Retinal pigment epithelial cell (primary cell): ENCODE measurements at regions not wholly inside any gene's neighbourhood (a gene's known extent, or its start where the extent isn't known, plus 50 kb on each side); places are given as distances from the start of the nearest gene placed in this dataset.

Experiments
- DNase-seq: peaks from one replicate; pipeline ENCODE4 v3.0.0-alpha.2; 2010; ENCODE audit warnings: low read depth
- H3K4me3 ChIP-seq: 2 replicates; pipeline ENCODE4 v1.5.1; 2011; ENCODE audit warnings: mild to moderate bottlenecking, low read length, control low read depth, moderate library complexity
- TF ChIP-seq, protein P1 (sequence below): conservative IDR thresholded peaks from 2 replicates; pipeline ENCODE4 v1.5.1; 2011; ENCODE audit warnings: low read depth, low read length, control low read depth, inconsistent platforms

DNA sequence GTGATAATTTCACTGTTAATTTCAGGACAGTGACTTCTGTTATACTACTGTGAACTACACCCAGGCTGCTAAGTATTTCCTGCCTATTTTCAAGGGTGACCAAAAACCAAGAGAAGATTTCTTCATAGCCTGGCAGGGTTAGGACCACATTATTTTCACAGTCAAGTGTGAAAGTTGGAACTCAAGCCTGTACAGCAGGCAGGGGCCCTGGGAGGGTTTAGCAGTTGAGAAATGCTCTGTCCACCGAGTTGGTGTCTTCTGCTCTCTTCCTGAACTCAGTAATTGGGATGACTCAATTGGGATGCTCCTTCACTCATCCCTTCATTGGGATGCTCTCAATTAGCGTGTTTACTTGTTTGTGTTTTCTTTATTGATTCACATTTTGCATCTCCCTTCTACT, 347.3 kb upstream of the CDH11 start:
- DNase-seq, result no peak
- TF ChIP-seq, protein P1, sequence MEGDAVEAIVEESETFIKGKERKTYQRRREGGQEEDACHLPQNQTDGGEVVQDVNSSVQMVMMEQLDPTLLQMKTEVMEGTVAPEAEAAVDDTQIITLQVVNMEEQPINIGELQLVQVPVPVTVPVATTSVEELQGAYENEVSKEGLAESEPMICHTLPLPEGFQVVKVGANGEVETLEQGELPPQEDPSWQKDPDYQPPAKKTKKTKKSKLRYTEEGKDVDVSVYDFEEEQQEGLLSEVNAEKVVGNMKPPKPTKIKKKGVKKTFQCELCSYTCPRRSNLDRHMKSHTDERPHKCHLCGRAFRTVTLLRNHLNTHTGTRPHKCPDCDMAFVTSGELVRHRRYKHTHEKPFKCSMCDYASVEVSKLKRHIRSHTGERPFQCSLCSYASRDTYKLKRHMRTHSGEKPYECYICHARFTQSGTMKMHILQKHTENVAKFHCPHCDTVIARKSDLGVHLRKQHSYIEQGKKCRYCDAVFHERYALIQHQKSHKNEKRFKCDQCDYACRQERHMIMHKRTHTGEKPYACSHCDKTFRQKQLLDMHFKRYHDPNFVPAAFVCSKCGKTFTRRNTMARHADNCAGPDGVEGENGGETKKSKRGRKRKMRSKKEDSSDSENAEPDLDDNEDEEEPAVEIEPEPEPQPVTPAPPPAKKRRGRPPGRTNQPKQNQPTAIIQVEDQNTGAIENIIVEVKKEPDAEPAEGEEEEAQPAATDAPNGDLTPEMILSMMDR, result no peak
- no peak overlapping the region for H3K4me3 ChIP-seq

DNA sequence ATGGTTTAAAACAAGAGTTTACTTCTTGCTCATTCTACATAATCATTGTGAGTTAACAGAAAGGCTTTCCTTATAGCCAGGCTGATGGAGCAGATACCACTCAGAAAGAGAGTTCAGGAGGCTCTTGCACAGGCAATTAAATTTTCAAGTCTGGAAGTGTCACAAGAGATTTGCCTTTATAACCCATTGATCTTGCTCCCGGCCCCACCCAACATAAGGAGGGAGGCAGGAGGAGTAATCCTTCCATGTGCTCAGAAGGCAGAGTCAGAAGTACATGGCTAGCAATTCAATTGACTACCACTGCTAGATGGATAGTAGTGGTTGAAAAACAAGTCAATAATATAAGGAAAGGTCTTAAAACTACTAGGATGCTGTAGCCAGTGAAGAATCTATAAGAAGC, 346.3 kb upstream of the CDH11 start:
- H3K4me3 ChIP-seq, result no peak overlapping the region
- DNase-seq, result no peak
- TF ChIP-seq, protein P1, result no peak

DNA sequence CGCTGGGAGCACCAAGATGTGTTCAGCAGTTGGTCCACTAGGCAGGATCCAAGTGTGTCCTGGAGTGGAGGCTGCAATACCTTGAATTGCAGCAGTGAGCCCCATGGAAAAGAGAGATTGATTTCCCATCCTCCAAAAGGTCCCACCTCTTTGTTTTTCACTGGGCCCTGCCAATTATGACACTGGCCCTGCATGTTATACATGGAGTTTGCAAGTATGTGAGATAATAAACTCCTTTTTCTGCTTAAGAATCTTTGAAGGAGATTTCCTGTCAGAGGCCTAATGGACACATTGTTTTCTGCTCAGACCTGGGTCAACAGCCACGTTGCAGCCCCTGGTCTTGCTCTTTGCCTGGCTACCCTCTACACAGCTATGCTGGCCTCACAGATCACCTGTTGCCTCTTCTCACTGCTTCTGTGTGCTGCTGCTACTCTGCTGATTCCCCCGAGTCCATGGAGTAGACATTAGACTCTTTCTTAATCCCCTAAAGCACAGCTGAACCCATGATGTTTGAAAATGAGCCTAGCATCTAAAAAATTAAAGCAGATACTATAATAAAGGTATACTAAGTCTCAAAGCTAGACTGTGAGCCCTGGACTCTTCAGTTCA, 341.9 kb upstream of the CDH11 start:
- H3K4me3 ChIP-seq, result no peak overlapping the region
- no peak for DNase-seq
- TF ChIP-seq, protein P1, result no peak

DNA sequence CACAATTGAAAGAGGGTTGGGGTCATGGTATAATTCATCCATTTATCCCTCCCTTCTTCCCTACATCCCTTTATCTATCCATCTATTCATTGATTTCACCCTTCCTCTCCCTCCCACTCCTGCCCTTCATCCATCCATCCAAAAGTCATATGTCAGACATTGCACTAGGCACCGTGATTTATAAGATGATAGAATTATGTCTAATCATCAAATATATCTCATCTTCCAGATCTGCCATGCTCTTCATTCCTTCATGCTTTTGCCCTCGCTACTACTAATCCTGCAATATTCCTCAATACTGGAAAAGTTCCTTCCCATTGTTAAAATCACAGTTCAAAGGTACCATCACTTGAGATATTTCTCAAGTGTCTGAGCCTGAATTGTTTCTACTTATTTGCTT, 335.2 kb upstream of the CDH11 start:
- TF ChIP-seq, protein P1, result no peak
- DNase-seq, result no peak
- H3K4me3 ChIP-seq, result no peak overlapping the region

DNA sequence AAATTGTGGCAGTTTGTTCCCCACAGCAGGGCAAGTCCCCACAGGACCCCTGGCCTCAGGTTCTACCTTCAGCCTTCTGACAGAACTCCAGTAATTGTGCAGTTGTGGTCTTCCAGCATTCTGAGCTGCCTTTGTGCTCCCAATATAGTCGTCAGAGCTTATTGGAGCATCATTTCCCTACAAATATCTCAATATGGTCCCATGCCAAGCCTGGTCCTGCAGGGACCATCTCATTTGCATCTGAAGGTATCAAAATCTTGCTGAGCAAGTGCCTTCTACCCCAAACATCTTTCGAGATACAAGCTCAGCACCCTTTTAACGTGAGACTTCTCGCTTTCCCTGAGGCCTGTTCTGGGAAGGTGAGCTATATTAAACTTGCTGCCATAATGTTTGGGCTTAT, 333.9 kb upstream of the CDH11 start:
- TF ChIP-seq, protein P1, result no peak
- no peak overlapping the region for H3K4me3 ChIP-seq
- no peak for DNase-seq

DNA sequence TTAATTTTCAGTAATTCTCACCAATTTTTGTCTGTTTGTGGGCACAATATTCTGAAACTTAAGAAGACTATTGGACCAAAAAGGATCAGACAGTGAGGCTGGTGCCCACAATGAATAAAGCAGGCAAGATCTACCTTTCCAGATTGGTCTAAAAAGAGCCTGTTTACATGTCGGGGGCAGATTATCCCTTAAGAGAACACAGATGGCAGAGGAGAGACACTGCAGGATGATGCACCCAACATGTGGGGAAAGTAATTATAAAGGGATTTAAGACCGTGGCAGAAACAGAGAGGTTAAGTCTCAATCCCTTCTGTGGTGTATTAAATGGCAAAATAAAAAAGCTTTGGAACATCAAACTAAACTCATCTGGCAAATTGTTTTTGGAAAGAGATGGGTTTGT, 331.8 kb upstream of the CDH11 start:
- TF ChIP-seq, protein P1, result no peak
- no peak overlapping the region for H3K4me3 ChIP-seq
- no peak for DNase-seq

DNA sequence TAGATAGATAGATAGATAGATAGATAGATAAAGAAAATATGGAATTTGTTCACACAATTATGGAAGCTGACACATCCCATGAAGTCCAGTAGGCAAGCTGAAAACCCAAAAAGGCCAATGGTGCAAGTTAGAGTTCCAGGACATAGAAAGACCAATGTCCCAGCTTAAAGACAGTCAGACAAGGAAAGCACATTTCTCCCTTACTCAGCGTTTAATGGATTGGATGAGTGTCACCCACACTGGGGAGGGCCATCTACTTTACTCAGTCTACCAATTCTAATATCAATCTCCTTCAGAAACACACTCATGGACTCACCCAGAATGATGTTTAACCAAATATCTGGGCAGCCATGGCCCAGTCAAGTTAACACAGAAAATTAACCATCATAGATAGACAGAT, 327.7 kb upstream of the CDH11 start:
- no peak for DNase-seq
- TF ChIP-seq, protein P1, result no peak
- no peak overlapping the region for H3K4me3 ChIP-seq
